Tongue (tissue), 1 donor: ENCODE measurements at regions not wholly inside any gene's neighbourhood (a gene's known extent, or its start where the extent isn't known, plus 50 kb on each side); places are given as distances from the start of the nearest gene placed in this dataset.

Experiments
- DNase-seq: peaks from one replicate; pipeline ENCODE4 v3.0.0-alpha.2; 2015

DNA sequence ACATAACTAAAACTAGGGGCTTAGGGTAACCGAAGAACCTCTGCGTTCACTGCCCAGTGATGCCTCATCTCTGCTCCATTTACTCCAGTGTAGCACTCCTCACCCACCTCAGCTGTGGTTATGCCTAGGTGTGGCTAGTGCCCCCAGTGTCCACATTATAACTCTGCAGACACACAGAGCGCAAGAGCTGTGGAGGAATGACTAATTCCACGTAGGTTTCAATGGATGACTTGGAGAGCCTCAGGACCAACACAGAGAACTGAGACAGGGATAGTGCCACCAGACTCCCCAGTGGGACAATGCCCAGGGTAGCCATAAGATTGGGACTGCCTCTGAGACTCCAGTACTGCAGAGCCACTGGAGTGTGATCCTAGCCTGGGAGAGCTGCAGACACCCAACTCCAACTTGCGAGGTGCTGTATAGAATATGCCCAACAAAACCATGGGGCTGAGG is 542.4 kb upstream of the DIPK2B start:
- DNase-seq, result no peak

DNA sequence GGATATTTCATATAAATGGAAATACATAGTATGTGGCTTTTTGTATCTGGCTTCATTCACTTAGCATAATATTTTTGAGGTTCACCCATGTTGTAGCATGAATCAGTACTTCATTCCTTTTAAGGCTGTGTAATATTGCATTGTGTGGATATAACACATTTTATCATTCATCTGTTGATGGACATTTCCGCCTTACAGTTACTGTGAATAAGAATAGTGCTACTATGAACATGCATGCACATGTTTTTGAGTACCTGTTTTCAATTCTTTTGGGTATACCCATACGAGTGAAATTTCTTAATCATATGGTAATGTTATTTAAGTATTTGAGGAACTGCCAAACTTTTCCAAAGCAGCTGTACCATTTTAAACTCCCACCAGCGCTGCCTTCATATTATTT is 539.6 kb upstream of the DIPK2B start:
- no peak for DNase-seq

DNA sequence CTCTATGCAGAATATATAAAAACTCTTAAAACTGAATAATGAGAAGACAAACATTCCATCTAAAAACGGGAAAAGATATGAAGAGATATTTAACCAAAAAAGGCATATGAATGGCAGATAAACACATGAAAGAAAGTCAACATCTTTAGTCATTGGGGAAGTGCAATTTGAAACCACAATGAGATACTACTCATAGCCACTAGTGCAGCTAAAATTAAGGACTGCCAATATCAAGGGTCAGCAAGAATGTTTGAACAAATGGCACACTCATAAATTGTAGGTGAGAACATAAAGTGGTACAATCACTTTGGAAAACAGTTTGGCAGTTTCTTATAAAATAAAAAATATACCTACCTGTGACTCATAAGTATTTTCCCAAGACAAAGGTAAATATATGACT is 534.9 kb upstream of the DIPK2B start:
- DNase-seq, result no peak

DNA sequence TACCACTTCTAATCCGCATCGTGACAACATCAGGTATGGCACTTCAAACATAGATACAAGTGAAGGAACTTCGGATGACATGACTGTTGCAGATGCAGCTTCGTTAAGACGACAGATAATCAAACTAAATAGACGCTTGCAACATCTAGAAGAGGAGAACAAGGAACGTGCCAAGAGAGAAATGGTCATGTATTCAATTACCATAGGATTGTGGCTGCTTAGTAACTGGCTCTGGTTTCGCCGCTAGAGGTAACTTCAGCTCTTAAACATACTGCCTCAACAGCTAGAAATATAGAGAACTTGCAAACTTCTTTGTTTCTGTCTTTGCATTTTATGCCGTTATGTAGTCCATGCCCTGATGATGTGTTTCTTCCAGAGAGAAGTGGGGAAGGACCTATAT is 530.8 kb upstream of the DIPK2B start:
- DNase-seq, result no peak

GRCh38 chrX:45727761-45728160 is 527.1 kb upstream of the DIPK2B start:
- DNase-seq, result no peak

DNA sequence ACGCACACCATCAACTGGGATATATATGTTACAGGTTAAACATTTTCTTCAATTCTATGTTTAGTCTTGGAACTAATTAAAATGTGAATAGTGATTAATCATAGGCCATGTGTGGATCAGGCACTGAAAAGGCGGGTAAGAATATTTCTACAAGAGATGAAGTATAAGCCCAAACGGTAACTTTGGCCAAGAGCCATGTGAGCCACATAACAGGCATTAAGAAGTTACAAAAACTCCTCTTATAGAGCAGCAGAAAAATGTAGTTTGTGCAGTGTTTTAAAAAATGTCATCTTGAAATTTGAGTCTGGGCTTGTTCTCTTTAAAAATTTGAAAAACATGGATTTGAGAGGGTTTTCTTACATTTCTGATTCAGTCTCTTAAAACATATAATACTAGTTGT is 521.8 kb upstream of the DIPK2B start:
- no peak for DNase-seq

GRCh38 chrX:45719751-45720501 is 519.2 kb upstream of the DIPK2B start:
- no peak for DNase-seq

- DNase-seq, result no peak
These were observed 518.0 kb upstream of the DIPK2B start for GRCh38 chrX:45718676-45719075.

- DNase-seq, result no peak
These were observed 516.1 kb upstream of the DIPK2B start for GRCh38 chrX:45716750-45717149.

DNA sequence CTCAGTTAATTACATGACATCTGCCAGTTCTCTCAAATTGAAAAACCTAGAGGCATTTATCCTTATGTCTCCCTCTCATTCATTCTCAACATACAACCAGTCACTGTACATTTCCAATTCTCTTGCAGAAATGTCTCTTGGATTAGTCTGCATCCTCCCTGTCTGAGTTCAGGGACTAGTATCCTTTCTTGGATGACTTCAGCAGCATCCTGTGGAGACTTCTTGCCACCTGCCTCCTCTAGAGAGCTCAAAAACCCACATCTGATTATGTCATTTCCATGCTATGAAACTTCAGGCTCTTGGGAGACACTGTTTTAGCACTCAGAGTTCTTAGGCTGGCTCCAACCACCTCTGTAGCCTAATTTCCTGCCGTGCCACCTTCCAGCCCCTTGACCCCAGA is 515.1 kb upstream of the DIPK2B start:
- no peak for DNase-seq

- no peak for DNase-seq
These were observed 514.2 kb upstream of the DIPK2B start for GRCh38 chrX:45714866-45715265.

- DNase-seq, result no peak
These were observed 511.4 kb upstream of the DIPK2B start for GRCh38 chrX:45712067-45712466.

- no peak for DNase-seq
These were observed 510.6 kb upstream of the DIPK2B start for GRCh38 chrX:45711231-45711630.

DNA sequence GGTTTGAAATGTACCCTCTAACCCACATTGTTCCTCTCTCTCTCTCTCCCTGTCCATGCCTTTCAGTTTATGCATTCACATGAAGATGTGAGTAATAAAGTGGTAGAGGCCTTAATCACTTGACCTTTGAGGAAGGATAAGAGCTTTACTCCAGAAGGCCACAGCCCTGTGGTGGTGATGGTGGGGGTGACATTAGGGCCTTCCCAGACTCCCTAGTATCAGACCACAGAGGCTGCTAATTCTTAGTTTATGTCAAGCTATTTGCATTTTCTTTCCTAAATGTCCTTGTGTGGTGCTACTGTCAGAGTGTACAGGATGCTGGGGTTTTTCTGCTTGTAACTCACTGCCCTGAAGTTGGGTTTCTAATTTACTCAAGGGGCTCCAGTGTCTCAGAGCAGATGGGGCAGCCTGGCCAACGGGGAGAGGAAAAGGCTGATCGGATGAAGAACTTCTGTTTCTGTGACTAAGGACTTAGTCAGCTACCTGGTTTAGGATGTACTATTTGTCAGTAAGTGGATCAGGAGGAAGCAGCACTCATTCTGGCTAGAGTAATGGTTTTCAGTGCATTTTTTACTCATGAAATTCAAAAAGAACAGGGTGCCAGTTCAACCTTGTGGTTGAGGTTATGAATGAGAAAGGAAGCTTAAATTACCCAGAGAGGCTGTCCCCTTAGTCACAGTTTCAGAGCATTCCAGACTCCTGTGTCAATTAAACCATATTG is 509.6 kb upstream of the DIPK2B start:
- DNase-seq, result no peak

- DNase-seq, result no peak
These were observed 508.7 kb upstream of the DIPK2B start for GRCh38 chrX:45709381-45709780.

DNA sequence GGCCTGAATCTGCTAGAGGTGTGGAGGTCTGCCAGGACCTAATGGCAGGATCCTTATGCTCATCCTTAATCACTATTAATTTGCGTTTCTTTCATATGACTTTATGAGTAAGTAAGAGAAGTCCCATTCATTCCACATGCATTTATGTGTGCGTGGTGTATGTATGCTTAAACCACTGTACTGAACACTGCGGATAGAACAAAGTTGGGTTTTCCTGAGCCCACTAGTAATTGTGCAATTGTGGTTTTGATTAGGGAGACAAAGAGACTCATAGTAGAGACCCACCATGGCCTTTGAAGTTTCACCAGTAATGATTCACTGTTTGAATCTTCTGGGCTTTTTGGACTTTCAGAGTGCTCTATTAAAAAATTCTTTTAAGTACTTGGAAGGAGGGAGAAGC is 498.5 kb upstream of the DIPK2B start:
- no peak for DNase-seq

DNA sequence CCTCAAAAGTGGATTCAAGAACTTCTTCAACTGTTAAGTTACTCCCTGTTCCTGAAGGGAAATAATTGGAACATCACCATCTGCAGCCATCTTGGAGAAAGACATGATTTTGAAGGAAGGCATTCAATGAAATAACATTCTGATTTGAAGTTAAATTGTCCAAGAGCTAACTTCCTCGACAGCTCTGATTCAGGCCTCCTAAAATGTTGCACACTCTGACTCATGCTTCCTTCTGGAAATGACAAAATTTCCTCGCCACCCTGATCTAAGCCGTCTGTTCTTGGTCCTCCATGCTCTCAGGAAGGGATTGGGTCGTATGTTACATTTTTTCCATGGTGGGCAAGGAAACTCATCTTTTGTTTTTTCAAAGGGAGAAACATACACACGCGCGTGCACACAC is 496.9 kb upstream of the DIPK2B start:
- DNase-seq, result no peak

- peak; percentile 1 for DNase-seq
These were observed 496.1 kb upstream of the DIPK2B start for GRCh38 chrX:45696736-45697135.

DNA sequence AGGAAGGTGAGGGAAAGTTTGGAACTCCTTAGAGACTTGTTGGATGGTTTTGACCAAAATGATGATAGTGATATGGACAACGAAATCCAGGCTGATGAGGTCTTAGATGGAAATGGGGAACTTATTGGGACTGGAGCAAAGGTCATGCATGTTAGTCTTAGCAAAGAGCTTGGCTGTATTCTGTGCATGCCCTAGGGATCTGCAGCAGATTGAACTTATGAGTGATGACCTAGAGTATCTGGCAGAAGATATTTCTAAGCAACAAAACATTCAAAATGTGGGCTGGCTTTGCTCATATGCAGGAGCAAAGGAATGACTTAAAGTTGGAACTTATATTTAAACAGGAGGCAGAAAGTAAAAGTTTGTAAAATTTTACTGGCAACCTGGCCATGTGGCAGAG is 489.3 kb upstream of the DIPK2B start:
- peak; percentile 3 for DNase-seq

DNA sequence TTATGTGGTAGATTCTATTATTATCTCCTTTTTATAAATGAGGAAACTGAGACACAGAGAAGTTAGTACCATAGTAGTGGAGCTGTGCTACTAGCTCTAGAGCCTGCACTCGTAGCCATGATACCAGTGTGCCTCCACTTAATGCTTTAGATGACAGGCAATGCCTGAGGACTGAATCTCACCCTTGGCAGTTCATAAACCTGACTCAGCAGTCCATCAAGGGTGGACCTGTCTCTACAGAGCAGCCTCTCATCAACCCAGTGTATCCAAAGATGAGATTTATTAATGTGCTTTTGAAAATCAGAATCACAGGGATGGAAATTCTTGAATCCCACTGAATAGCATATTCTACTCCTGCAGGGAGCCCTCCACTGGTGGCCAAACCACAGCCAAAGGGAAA is 483.2 kb upstream of the DIPK2B start:
- no peak for DNase-seq

DNA sequence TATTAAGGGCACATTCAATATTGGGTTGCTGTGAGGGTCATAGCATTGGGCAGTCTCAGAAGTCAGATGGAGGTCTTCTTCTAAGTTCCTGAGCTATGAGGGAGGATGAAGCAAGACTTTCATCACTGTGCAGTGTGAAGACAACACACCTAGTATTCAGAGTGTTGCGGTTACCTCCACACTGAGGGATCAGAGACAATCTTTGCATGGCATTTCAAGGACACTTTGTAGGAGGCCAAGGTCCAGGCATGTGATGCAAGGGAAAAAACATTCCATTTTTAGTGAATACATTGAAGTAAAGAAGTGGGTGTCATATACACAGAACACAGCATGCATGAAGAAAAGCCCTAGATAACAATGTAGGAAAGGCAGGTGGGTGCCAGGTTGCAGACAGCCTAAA is 481.2 kb upstream of the DIPK2B start:
- DNase-seq, result no peak

- no peak for DNase-seq
These were observed 469.2 kb upstream of the DIPK2B start for GRCh38 chrX:45669715-45670340.

DNA sequence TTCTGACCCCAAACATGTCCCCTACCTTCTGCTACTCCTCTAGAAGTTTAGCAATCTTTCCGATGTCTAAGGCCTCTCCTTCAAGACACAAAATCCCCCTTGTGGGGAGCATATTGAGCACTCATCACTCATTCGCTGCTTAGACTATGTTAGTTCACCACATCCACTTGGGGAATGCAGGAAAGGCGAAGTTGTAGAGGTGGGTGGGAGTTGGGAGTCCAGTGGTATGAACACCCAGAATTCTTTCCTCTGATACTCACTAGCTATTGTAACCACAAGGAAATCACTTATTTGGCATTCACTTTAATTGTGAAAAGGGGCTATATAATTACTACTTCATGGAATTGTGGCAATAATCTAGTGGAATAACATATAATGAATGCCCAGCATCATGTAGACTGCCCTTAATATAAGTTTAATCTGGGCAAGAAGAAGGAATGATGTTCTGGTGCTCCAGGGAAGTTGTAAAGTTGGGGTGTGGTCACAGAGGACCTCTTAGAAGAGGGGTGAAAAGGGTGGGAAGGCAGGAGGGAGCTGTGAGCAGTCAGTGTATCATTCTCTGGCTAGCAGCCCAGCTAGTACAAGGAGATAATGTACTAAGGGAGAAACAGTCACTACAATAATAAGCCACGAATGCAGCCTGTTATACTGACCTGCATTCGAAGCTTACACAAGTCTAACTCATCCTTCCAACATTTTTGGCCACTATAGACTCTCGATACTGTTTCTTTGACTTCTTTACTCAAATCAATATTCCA is 468.2 kb upstream of the DIPK2B start:
- no peak for DNase-seq
